ENCODE measurements at regions not wholly inside any gene's neighbourhood (a gene's known extent, or its start where the extent isn't known, plus 50 kb on each side); places are given as distances from the start of the nearest gene placed in this dataset.

GRCh38 chr18:67896451-67896850, 379.9 kb upstream of the DSEL start:
- TF ChIP-seq ZFX (IDR thresholded peaks at IDR 0.05; ENCODE audit: borderline replicate concordance) = no peak
- no peak overlapping the region for H3K27ac ChIP-seq

GRCh38 chr18:67893916-67894315, 377.4 kb upstream of the DSEL start:
- no peak overlapping the region for H3K27ac ChIP-seq
- TF ChIP-seq ZFX (IDR thresholded peaks at IDR 0.05; ENCODE audit: borderline replicate concordance) (no peak), CTCF (IDR thresholded peaks at IDR 0.05) (no peak)

- no peak overlapping the region for H3K27ac ChIP-seq
Observed at GRCh38 chr18:67876871-67877270, 360.4 kb upstream of the DSEL start.

GRCh38 chr18:67875944-67876343, 359.4 kb upstream of the DSEL start:
- TF ChIP-seq ZFX (IDR thresholded peaks at IDR 0.05; ENCODE audit: borderline replicate concordance) (no peak), CTCF (IDR thresholded peaks at IDR 0.05) (no peak)
- no peak overlapping the region for H3K27ac ChIP-seq

More at GRCh38 chr18:67876871-67877270, 360.4 kb upstream of the DSEL start:
- no peak for TF ChIP-seq ZFX (IDR thresholded peaks at IDR 0.05; ENCODE audit: borderline replicate concordance)
- TF ChIP-seq CTCF (IDR thresholded peaks at IDR 0.05) = no peak

- TF ChIP-seq ZFX (IDR thresholded peaks at IDR 0.05; ENCODE audit: borderline replicate concordance) = no peak
- no peak for TF ChIP-seq CTCF (IDR thresholded peaks at IDR 0.05)
- no peak overlapping the region for H3K27ac ChIP-seq
Observed at GRCh38 chr18:67875060-67875459, 358.5 kb upstream of the DSEL start.

GRCh38 chr18:67865400-67865799, 348.9 kb upstream of the DSEL start:
- H3K27ac ChIP-seq = no peak overlapping the region
- TF ChIP-seq ZFX (IDR thresholded peaks at IDR 0.05; ENCODE audit: borderline replicate concordance) (no peak), CTCF (IDR thresholded peaks at IDR 0.05) (no peak)

GRCh38 chr18:67864677-67865340, 348.3 kb upstream of the DSEL start:
- TF ChIP-seq CTCF (IDR thresholded peaks at IDR 0.05) = no peak
- no peak for TF ChIP-seq ZFX (IDR thresholded peaks at IDR 0.05; ENCODE audit: borderline replicate concordance)
- H3K27ac ChIP-seq = no peak overlapping the region

GRCh38 chr18:67862069-67862468, 345.5 kb upstream of the DSEL start:
- TF ChIP-seq CTCF (IDR thresholded peaks at IDR 0.05) (no peak), ZFX (IDR thresholded peaks at IDR 0.05; ENCODE audit: borderline replicate concordance) (no peak)
- H3K27ac ChIP-seq = no peak overlapping the region
